ENCODE measurements at regions not wholly inside any gene's neighbourhood (a gene's known extent, or its start where the extent isn't known, plus 50 kb on each side); places are given as distances from the start of the nearest gene placed in this dataset.

GRCh38 chr9:86703346-86703745 lies 244.0 kb downstream of the GAS1 start:
- Histone ChIP-seq H3K27me3 (ENCODE audit: control insufficient read depth, insufficient read depth, low read length) (no peaks in the 10 kb centered on the region), H3K27ac (ENCODE audit: insufficient read depth, low read length) (no peak overlapping the region), H4K20me1 (ENCODE audit: insufficient read depth, low read length) (no peaks in the 10 kb centered on the region), H3K14ac (replicated peaks; ENCODE audit: low read depth, low read length) (no peak overlapping the region), H2AK9ac (replicated peaks; ENCODE audit: low read depth, low read length, poor library complexity) (no peak overlapping the region), H3K4me3 (ENCODE audit: insufficient read depth, low read depth, low read length) (no peak overlapping the region), H2AK5ac (ENCODE audit: low read depth, low read length) (no peak overlapping the region), H4K91ac (ENCODE audit: insufficient read depth, low read depth, low read length) (no peak overlapping the region), H3K4me2 (ENCODE audit: low read depth, low read length) (no peak overlapping the region), H2AFZ (replicated peaks; ENCODE audit: low read length, poor library complexity) (no peak overlapping the region), H3K23ac (ENCODE audit: low read depth, low read length) (no peak overlapping the region), H4K8ac (ENCODE audit: low read depth in 2 of 2, low read length in 2 of 2) (no peak overlapping the region), H2BK20ac (ENCODE audit: low read depth, low read length) (no peak overlapping the region), H2BK15ac (ENCODE audit: low read depth, low read length) (no peak overlapping the region), H3K4me1 (ENCODE audit: control insufficient read depth, insufficient read depth, low read length) (peaks cover 5% of the 10 kb centered on the region), H3K4ac (ENCODE audit: low read depth, low read length) (no peak overlapping the region), H4K5ac (ENCODE audit: low read depth, low read length) (no peak overlapping the region), H3K9me3 (ENCODE audit: control insufficient read depth, insufficient read depth, low read length) (no peaks in the 10 kb centered on the region), H3K9ac (ENCODE audit: low read depth, low read length) (no peak overlapping the region), H3K18ac (ENCODE audit: low read depth, low read length) (no peak overlapping the region), H3K36me3 (ENCODE audit: control insufficient read depth, insufficient read depth, low read length) (no peaks in the 10 kb centered on the region), H3K79me1 (ENCODE audit: low read depth in 1 of 2, low read length in 2 of 2) (no peaks in the 10 kb centered on the region), H2BK120ac (ENCODE audit: low read depth, low read length) (no peak overlapping the region), H2BK5ac (ENCODE audit: low read depth, low read length, poor library complexity, severe bottlenecking) (no peak overlapping the region), H3K9me1 (ENCODE audit: insufficient read depth, low read length) (peaks cover 3% of the 10 kb centered on the region; the same call in 1 of the 2 replicates), H3K56ac (ENCODE audit: extremely low read depth, insufficient read depth, low read length) (no peak overlapping the region)
- DNase-seq (peak; percentile 72), ATAC-seq (ENCODE audit: low read depth) (no peak)
- in situ Hi-C loops (cut with MboI; ENCODE audit: low sequenced_read_pairs) = no loop called here
- TF ChIP-seq FOS (IDR thresholded peaks at IDR 0.05; ENCODE audit: low read depth, low read length) (peak; percentile 46; the same call in 1 of the 2 replicates), RAD21 (IDR thresholded peaks at IDR 0.05; ENCODE audit: low read length) (no peak)
- ChIA-PET CTCF (no interaction called here), POLR2A (ENCODE audit: unreplicated experiment) (no interaction called here)
- WGBS, 2 experiments (ENCODE audit: extremely low coverage in 2 of 2, insufficient read length in 1 of 2) = no CpG with 5 or more reads among the region's 6 CpGs
- intact Hi-C loops (cut with micrococcal nuclease) = no loop called here
- dilution Hi-C loops (cut with HindIII; ENCODE audit: low sequenced_read_pairs, unreplicated experiment) = no loop called here
- no TSS peak for BruUV-seq (replicated peaks)
